GM21619 (cell line): ENCODE measurements at regions not wholly inside any gene's neighbourhood (a gene's known extent, or its start where the extent isn't known, plus 50 kb on each side); places are given as distances from the start of the nearest gene placed in this dataset.

ENCODE experiments used
- ATAC-seq: cut with Tn5 transposase; IDR thresholded peaks from one replicate; pipeline ENCODE4 v1.9.1; 2021; ENCODE audit not compliant: unreplicated experiment

DNA sequence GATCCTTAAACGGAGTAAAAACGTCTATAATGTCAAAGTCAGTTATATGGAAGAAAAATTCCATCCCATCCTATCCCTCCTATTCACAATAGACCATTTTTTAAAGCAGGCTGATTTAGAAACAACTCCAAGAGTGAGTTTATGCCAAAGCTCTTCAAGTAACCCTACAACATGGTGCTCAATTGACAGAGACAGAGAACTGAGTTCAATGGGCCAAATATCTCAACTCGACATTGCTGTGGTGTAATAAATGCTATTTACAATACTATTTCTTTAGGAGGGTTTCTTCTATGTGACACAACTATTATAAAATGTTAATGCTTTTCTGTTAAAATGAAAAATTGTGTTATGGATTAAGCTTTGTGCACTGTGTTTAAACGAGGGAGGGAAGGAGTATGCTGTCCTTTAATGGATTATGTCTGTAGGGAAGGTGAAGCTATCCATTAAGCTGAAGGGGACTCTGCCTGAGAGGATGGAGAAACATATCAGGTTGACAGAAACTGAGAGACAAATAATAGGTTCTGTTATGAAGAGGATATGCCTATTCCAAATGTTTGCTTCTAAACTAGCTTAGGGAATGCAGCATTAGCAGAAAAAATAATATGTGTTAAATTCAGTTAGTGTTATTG is 362.5 kb upstream of the CHRM3 start:
- ATAC-seq = no peak

DNA sequence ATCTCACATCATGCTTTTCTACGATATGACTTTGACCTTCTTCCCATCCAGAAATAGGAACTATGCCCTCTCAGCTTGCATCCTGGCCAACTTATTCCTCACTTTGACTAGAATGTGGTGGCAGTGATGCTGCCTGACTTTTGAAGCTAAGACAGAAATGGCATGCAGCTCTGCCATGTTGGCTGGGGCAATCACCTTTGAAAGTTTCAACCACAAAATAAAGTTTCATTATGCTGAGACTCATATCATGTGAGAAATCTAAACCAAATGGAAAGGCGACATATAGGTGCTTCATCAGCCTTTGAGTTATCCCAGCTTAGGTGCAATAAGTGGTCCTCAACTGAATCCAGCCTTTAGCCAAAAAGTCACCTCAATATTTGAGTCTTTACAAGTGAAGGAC is 370.0 kb upstream of the CHRM3 start:
- ATAC-seq = no peak

DNA sequence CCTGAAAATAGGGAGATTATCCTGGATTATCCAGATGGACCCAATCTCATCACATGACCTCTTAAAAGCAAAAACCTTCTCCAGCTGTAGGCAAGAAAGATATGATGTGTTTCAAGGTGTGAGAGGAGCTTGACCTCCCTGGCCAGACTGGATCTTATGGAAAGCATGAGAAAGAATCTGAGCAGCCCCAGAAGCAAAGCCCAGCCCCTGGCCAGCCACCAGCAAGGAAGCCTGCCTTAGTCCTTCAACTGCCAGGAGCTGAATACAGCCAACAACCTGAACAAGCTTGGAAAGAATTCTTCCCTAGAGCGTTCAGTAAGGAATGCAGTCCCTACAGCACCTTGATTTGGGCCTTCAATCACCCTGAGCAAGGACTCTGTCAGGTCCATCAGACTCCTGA is 375.0 kb upstream of the CHRM3 start:
- ATAC-seq = no peak

DNA sequence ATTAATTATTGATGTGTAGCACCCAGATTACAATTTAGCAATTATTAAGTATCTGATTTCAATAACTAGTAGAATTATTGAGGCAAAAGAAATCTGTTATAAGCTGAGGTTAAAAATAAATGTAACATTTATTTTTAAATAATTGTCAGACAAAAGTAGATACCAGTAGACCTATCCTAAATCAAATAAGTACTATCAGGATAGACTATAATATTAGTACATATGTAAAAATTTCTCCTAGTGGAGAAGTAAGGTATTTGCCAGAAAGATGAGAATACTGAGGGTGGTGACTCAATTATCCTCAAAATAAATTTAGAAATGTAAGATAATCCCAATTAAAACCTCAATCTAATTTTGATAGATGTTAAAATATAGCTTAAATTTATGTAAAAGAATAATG is 377.8 kb upstream of the CHRM3 start:
- ATAC-seq = no peak

DNA sequence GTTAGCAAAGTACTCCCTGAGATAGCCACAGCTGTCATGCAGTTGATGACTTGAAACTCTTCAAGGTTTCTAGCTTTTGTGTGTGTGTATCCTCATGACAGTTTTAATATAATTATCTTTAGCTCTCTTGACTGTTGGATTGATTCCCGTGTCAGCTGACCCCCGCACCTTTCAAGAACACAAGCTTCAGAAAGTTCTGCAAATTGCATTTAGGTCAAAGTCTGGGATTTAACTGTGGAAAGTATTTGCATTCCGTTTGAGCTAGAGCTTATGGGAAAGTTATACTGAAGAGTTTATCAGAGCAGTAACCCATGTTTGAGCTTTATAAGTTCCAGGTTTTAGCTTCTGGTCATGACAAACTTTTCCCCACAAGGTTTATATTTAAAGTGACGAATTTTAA is 380.1 kb upstream of the CHRM3 start:
- no peak for ATAC-seq

DNA sequence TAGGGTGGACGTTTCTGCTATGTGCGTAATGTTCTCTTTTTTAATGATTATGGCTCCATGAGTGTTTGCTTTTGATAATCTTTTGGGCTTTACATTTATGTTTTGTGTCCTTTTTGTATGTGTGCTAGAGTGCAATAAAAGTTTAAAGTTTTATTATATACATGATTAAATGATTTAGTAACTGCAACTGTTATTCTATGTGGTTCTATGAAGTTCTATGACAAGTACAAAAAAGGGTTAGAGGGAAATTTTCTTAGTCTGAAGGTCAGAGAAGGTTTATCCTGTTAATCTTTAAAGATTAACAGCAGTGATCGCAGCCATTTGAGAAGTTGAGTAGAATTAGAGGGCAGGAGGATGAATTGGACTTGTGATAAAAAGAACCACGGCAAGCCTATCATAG is 386.4 kb upstream of the CHRM3 start:
- ATAC-seq = no peak

DNA sequence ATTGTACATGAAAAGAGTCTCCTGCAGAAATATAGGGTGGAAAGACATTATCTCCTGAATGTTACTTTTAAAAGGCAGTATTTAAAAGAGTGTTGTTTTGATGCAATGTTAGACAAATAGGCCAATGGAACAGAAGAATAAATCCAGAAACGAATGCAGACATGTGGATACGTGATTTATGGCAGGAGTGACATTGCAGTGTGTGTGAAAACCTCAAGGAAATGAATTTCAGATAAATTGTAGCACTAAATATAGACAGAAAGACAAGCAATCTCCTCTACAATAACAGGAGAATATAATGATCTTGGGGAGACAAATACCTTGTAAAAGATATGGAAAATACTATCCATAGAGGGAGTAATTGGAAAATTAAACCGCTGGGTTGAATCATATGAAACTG is 387.8 kb upstream of the CHRM3 start:
- ATAC-seq = no peak

DNA sequence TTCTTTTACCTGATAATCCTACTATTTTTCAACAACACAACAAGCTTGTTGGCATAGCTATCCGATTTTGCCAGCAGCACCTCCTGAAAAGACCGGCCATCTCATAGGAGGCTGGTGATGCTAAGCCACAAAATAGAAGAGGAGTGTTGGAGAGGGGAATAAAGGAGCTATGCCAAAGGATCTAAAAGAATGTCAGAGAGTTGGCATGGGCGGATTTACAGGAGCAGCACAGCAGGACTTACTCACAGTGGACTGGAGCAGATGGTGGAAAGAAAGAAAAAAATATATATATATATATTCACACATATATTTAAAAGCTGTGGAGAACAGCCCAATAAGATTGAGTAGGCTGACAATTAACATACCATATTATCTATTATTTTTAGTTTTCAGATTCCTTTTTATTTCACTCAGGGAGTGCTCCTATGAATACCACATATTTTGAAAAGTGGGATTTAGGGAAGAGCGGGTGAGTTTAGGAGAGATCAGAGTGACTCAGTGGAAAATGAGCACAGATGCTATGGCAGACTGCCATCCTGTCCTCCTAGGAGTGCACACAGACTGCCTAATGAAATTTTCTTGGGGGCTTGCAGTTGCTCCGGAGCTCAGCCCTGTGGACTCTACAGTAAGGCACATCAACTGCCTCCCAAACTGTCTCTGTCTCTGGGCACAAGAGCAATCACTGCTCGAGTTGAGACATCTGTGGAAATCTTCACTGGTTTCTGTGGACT is 394.4 kb upstream of the CHRM3 start:
- no peak for ATAC-seq

DNA sequence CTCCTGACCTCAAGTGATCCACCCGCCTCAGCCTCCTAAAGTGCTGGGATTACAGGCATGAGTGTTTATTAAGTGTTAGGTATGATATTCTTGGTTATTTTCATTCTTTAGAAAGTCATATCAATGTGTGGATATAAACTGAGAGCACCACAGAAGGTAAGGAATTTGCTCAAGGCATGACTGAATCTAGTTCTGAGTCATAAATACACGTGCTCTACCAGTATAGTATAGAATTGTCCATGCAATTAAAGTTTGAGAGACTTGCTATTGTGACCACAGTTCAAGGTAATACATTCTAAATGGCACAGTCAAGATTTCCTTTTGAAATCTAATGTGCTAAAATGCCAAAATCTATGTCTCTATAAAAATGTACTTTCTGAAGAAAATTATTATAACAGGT is 401.1 kb upstream of the CHRM3 start:
- ATAC-seq = no peak

DNA sequence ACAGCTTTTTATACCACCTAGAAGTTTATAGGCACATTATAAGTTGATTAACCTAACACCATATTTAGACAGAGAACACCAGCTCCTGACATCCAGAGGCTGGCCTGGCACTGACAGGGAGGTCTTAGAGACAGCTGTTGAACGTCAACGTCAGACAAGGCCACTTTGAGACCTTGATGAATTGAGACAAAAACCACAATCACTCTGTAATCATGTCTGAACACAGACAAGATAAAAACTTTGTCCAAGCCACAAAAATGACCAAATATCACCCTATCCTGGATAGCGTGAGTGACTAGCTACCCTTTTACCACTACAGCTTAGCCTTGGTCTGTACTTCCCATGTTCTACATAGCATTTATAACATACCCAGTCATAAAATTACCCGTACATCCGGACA is 403.6 kb upstream of the CHRM3 start:
- ATAC-seq = no peak

DNA sequence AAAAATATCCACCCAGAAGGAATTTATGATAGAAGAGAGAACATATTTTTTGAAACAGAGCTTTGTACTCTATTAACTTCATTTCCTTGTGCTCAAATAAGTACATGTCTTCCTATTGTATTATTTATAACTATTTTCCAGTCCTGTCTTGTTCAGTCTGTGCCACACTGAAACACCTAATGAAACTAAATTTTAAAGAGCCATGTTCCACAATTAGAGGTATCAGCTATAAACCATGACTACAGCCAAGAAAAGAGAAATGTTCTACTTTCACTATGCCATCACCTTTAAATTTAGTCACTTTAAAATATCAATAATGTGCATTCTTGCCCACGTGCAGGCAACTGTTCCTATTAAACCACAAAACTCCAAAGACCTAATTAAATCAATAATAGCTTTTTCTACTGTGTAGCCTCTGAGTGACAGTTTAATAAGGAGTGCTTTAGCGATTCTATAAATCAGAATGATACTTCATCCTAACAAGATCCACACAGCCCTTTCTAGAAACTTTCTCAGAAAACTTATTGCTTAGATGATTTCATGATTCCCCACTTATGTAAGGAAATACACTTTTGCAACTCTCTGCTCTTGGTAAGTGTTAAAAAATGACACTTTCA is 404.9 kb upstream of the CHRM3 start:
- no peak for ATAC-seq

DNA sequence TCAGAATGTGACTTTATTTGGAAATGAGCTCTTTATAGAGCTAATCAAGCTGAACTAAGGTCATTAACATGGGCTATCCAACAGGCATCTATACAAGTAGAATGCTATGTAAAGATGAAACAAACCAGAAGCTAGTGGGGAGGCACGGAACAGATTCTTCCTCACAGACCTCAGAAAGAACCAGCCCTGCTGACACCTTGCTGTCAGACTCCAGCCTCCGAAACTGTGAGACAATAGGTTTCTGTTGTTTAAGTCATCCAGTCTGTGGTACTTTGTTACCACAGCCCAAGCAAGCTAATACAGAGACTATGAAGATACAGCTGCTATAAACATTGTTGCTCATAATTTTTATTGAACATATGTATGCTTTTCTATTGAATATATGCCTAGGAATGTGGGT is 406.3 kb upstream of the CHRM3 start:
- ATAC-seq = no peak

DNA sequence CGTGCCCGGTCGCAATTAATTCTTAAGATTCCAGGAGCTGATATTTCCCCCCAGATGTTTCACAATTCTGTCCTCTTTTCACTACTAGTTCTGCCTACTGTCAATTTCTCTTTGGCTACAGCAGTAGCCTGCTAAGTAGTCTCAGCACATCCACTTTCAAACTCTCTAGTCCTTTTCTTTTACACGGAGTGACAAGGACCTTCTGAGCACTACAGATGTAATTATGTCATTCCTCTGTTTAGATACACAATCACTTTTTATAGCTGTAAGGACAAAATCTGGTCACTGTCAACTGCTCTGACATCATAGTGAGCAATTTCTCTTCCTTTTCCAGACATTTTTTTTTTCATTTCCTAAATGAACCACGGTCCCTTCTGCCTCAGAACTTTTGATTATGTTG is 421.7 kb upstream of the CHRM3 start:
- ATAC-seq = no peak

DNA sequence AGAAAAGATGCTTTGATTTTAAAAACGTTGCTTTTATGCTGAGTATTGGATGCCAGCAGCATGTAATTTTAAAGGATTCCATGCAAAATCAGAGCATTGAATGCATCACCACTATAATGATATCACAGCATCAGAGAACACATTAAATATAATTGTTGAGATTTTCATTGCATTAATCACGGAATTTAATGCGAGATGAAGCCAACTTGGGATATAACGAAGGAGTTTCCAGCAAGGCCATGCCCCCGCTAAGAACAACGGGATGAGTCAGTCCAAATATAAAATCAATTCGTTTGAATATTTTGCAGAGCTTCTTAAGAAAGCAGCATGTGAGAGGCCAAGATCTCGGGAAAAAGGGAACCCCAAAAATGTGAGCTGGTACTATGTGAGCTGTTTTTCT is 423.4 kb upstream of the CHRM3 start:
- no peak for ATAC-seq

DNA sequence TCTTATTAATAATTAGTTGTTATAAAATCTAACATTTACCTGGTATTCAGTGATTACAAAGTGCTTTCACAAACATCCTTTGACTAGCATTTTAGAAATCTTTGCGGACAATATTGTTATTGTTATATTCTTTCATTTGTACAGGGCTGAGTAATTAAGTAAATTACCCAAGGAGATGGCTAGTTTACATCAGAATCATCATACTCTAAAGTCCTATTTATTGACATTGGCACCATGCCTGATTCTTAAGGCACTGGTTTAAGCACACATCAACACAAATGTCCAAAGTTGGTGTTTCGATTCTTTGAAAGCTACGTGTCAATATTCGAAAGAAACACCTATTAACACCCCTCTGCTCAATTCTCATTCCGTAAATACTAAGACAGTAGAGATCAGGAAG is 424.6 kb upstream of the CHRM3 start:
- ATAC-seq = no peak

DNA sequence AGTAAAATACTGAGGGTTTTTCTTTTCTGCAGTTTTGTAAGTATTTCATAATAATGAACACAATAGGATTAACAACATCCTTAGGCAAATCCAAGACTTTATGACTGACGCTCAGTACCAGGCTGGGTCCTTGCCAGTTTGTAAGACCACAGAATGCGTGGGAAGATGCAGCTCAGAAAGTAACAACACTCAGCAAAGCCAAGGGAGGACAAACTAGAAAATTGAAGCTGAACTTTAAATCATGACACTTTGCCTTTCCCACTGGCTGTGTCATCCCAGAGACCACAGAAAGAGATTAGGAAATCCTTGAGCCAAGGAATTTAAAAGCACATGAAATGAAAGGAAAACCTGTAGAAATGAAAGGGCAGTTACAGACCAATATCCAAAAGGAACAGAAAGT is 426.3 kb upstream of the CHRM3 start:
- no peak for ATAC-seq

DNA sequence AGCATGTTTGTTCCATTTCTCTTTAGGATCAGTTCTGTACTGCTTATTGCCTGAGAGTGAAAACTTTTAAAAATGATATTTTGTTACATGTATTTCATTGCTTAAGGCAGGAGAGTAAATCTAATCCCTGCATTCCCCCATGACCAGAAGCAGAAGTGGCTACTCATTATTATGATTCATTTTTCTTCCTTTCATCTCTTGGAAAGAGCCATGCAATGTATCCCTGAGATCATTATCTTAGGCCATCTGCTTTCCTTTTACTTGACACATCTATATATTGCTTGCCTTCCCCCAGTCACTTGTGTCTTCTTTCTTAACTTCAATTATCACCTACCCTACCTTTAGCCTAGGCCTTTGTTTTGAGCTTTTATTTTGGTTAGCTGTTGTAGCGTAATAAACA is 430.4 kb upstream of the CHRM3 start:
- ATAC-seq = no peak

DNA sequence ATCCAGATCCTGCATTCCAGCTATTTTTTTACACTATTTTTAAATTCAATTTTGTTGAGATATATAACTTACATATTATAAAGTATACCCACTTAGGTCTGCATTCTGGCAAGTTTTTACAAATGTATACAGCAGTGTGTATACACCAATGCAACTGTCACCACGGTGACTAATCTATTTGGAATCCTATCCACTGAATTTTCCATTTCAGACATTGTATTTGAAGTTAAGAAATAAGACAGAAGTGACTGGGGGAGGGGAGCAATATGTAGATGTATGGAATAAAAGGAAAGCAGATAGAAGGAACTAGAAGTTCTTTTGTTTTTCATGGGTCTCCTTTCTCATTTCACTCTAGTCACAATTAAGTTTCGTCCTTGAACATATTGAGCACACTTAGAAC is 431.5 kb upstream of the CHRM3 start:
- no peak for ATAC-seq

DNA sequence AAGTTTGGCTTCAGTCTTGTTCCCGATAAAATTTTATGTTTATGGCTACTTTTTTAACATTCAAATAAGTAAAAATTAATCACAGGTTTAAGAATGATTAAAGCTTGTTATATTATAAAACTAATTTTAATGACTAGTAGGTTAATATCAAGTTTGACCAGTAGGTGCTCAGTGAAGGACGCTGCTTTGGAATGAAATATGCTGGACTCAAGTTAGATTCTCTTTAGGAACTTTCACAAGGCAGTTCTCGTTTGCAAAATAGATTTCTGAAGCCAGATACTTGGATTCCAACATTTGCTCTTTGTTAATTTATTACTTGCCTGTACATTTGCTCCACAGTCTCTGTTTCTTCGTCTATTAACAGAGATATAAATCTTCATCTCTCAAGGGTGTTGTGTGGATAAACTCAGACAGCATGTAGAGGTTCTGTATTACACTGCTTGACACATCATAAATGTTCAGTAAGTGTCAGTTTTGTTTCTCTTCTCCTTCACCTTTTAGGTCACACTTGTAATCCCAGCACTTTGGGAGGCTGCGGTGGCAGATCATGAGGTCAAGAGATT is 432.8 kb upstream of the CHRM3 start:
- no peak for ATAC-seq

DNA sequence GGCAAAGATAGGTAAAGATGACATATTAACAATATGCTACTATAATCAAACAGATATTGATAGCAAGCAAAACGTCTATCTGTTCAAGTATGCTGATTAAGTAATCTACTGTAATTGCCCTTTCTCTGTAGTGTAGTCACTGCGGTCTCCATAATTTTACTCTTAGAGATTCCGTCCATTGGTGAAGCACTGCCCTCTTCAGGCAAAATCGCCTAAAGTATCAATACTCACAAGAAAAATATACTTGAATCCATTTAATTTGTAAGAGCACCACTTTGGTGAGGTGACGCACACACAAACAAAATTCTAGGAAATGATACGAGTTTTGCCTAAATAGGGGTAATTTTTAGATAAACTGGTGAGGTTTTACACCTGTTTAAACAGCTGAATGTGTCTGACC is 434.6 kb upstream of the CHRM3 start:
- no peak for ATAC-seq

DNA sequence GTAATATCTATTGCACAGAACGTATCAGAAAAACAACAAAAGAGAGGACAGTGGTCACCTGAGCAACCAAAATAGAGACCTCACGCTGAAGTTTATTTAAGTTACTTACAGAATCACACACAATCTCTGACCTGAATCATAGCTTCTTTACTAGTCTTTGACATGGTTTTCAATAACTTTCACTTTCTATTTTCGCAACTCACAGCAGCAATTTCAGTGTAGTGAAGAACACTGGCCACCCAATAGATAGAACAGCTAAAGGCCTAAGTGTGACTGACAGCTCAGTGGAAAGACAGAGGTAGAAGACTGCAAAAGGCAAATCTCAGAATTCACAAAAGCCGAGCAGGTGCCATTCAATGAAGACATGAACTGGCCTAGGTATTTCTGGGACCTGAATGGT is 435.6 kb upstream of the CHRM3 start:
- no peak for ATAC-seq

DNA sequence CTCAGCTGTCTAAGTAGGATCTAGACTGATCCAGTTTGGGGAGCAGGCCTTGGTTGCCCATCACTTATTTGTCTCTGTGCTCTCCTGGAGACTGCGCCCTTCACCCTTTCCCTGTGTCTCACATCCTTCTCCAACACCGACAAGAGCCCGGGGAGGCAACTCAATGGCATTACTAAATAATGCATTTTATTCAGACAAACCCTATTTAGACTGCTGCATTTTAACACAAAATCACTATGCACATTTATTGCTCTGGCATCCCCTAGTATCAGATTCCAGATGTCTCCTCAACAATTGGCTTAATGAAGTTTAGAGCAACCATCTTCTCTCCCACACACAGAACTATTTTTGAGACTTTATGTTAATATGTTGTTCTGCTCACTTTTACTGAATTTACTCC is 436.4 kb upstream of the CHRM3 start:
- no peak for ATAC-seq
